COR-L47 (cell line): ENCODE measurements at regions not wholly inside any gene's neighbourhood (a gene's known extent, or its start where the extent isn't known, plus 50 kb on each side); places are given as distances from the start of the nearest gene placed in this dataset.

ENCODE experiments used
- DNase-seq: peaks from one replicate; lab custom pipeline; 2025; lab: John Stamatoyannopoulos, UW

GRCh38 chr2:219998714-219999227, 371.3 kb downstream of the SLC4A3 start:
- no peak for DNase-seq

- no peak for DNase-seq
Observed at GRCh38 chr2:220000080-220000479, 372.6 kb downstream of the SLC4A3 start.

- DNase-seq, result no peak
Observed at GRCh38 chr2:220000586-220000985, 373.2 kb downstream of the SLC4A3 start.

- DNase-seq, result no peak
Observed at GRCh38 chr2:220001751-220002150, 374.3 kb downstream of the SLC4A3 start.

GRCh38 chr2:220002251-220002650, 374.8 kb downstream of the SLC4A3 start:
- DNase-seq, result no peak

- DNase-seq, result no peak
Observed at GRCh38 chr2:220002699-220003098, 375.3 kb downstream of the SLC4A3 start.

GRCh38 chr2:220005362-220005761, 377.9 kb downstream of the SLC4A3 start:
- DNase-seq, result no peak

- no peak for DNase-seq
Observed at GRCh38 chr2:220006152-220006621, 378.8 kb downstream of the SLC4A3 start.

- no peak for DNase-seq
Observed at GRCh38 chr2:220011859-220012258, 384.4 kb downstream of the SLC4A3 start.

- no peak for DNase-seq
Observed at GRCh38 chr2:220014961-220015360, 387.5 kb downstream of the SLC4A3 start.

- DNase-seq, result no peak
Observed at GRCh38 chr2:220015576-220015975, 388.1 kb downstream of the SLC4A3 start.

- DNase-seq, result no peak
Observed at GRCh38 chr2:220025207-220025606, 397.8 kb downstream of the SLC4A3 start.

- DNase-seq, result no peak
Observed at GRCh38 chr2:220029013-220029412, 401.6 kb downstream of the SLC4A3 start.

GRCh38 chr2:220033546-220033945, 406.1 kb downstream of the SLC4A3 start:
- DNase-seq, result no peak

GRCh38 chr2:220034426-220035130, 407.1 kb downstream of the SLC4A3 start:
- DNase-seq, result no peak

- DNase-seq, result no peak
Observed at GRCh38 chr2:220036431-220036830, 409.0 kb downstream of the SLC4A3 start.

GRCh38 chr2:220040346-220040745, 412.9 kb downstream of the SLC4A3 start:
- DNase-seq, result no peak

- no peak for DNase-seq
Observed at GRCh38 chr2:220041447-220041846, 414.0 kb downstream of the SLC4A3 start.

GRCh38 chr2:220043155-220043989, 415.9 kb downstream of the SLC4A3 start:
- no peak for DNase-seq

GRCh38 chr2:220043990-220044335, 416.5 kb downstream of the SLC4A3 start:
- DNase-seq, result no peak

GRCh38 chr2:220044383-220044782, 417.0 kb downstream of the SLC4A3 start:
- no peak for DNase-seq

- no peak for DNase-seq
Observed at GRCh38 chr2:220046507-220046906, 419.1 kb downstream of the SLC4A3 start.

- no peak for DNase-seq
Observed at GRCh38 chr2:220051716-220052115, 424.3 kb downstream of the SLC4A3 start.
